GM19438 (cell line): ENCODE measurements at regions not wholly inside any gene's neighbourhood (a gene's known extent, or its start where the extent isn't known, plus 50 kb on each side); places are given as distances from the start of the nearest gene placed in this dataset.

Source experiments
- ATAC-seq: cut with Tn5 transposase; IDR thresholded peaks from one replicate; pipeline ENCODE4 v1.9.1; 2021; ENCODE audit warnings: low read depth; ENCODE audit not compliant: unreplicated experiment

GRCh38 chr9:89787595-89787994, 182.8 kb downstream of the GADD45G start:
- no peak for ATAC-seq

DNA sequence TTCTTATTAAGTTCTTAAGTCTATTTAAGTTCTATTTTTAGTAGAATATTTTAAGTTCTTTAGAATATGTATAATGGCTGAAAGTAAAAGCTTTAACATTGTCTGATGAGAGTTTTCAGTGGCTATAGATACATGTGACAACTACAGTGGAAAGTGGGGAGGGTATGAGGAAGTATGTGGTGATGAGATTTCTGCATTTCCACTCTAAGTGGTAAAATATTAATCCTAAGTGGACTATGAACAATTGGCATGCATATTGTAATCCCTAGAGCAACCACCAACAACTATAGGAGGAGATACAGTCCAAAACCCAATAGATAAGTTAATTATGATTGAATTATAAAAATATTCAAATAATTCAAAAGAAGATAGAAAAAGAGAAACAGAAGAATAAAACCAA, 183.6 kb downstream of the GADD45G start:
- ATAC-seq: no peak

DNA sequence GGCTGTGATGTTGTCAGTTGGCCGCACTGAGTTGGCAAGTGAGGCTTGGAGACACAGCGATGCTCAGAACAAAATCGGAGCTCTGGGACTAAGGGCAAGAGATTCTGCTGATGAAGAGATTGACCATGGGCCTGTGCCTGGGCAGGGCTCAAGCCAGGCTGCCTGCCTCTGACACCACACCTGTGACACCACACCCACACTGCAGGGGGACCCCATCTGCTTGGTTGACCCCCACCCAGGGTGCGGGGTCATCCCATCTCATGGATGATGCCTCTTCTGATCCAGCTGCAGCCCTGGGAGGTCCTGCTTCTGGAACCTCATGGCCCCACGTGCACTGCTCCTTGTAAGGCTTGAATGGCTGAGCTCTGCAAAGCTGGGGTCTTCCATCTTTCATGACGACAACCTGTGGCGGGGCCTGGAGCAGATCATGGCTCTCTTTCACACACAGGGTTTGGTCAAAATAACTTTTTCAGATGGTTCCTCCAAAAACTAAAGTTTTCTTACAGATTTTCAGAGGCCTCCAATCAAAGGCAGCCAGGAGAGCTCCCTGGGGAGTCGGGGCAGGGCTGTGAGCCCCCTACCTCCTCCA, 185.2 kb downstream of the GADD45G start:
- no peak for ATAC-seq

GRCh38 chr9:89790542-89791109, 185.8 kb downstream of the GADD45G start:
- ATAC-seq: no peak

DNA sequence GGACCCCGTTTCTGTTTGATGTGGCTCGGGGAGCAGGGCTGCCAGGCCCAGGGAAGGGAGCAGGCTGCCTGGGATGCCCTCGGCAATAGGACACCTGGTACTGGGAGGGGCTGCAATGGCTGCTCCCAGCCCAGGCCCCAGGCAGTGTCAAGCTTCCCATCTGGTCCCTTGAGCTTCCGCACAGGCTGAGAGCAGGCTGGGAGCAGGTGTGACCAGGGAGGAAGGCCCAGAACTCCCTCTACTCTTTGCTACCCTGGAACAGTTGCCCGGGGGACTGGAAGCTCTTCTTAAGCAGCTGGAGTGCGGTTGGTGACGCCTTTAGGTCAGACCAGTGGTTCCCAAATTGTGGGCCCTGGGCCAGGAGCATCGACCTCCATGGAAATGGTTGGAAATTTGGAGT, 186.9 kb downstream of the GADD45G start:
- ATAC-seq: no peak

- ATAC-seq: no peak
These were observed 187.6 kb downstream of the GADD45G start for GRCh38 chr9:89792189-89793123.

GRCh38 chr9:89793124-89793495, 188.3 kb downstream of the GADD45G start:
- ATAC-seq: no peak

DNA sequence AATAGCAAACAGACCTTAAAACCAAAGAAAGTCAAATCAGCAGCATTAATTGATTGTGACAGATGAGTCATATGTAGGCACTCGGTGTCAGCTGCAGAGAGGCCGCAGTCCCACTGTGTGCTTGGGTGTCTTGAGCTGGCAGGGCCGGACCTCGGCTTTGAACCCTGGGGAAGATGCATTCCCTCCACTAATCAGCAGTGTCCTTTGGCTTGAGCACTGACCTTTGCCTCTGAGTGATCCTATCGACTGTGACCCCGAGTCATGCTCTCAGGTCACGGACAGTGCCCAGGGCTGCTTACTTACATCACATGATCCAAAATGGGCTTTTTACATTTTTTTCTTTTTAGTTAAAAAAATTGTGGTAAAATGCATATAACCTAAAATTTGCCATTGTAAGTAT, 188.7 kb downstream of the GADD45G start:
- ATAC-seq: no peak

GRCh38 chr9:89794918-89795317, 190.1 kb downstream of the GADD45G start:
- ATAC-seq: no peak

DNA sequence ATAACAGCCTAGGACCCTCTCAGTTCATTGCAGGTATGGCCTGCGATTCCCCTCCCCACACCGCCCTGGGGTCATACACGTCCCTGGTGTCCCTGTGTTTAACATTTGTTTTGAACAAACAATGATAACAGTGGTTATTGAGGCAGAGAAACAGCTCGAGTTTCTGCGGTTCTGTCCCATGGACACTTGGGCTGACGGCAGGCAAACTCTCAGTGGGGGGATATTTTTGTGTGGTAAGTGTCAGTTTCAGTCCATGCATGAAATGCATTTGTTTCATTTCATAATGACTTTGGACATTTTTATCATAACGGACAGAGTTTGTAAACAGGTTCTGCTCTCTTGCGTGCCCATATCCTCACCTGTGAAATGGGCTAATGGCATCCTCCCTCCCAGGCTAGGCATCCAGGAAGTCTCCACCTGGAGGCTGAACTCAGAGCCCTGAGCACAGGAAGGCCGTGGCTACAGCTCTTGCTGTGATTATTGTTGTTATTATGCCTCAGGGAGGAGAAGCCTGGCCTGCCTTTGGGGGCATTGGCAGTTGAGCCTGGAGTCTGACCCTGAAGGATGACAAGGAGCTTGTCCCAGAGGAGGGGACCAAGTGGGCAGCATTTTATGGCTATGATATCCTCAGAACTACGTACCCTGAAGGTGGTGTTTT, 190.9 kb downstream of the GADD45G start:
- no peak for ATAC-seq

GRCh38 chr9:89796606-89797005, 191.8 kb downstream of the GADD45G start:
- ATAC-seq: no peak

- no peak for ATAC-seq
These were observed 192.4 kb downstream of the GADD45G start for GRCh38 chr9:89797255-89797654.

- no peak for ATAC-seq
These were observed 193.2 kb downstream of the GADD45G start for GRCh38 chr9:89797937-89798455.

GRCh38 chr9:89798547-89799120, 193.8 kb downstream of the GADD45G start:
- ATAC-seq: no peak

GRCh38 chr9:89799221-89799620, 194.4 kb downstream of the GADD45G start:
- ATAC-seq: no peak

- ATAC-seq: no peak
These were observed 195.0 kb downstream of the GADD45G start for GRCh38 chr9:89799766-89800165.

DNA sequence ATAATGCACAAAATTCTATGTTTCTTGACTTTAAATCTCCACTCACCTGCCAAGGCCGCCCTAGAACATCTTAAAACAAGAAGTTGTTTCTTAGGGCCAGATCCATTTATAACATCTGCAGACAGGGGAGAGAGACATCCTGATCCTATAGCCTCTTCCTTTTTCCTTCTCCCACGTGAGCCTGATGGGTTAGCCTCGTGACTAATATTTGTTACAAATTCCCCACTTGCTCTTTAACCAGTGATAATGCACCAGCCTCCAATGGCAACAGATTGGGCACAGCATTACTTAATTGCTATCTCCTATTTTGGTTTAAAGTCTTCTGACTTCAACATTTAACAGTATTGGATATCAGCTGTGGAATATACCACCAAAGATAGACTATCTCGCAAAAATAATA, 196.5 kb downstream of the GADD45G start:
- no peak for ATAC-seq

DNA sequence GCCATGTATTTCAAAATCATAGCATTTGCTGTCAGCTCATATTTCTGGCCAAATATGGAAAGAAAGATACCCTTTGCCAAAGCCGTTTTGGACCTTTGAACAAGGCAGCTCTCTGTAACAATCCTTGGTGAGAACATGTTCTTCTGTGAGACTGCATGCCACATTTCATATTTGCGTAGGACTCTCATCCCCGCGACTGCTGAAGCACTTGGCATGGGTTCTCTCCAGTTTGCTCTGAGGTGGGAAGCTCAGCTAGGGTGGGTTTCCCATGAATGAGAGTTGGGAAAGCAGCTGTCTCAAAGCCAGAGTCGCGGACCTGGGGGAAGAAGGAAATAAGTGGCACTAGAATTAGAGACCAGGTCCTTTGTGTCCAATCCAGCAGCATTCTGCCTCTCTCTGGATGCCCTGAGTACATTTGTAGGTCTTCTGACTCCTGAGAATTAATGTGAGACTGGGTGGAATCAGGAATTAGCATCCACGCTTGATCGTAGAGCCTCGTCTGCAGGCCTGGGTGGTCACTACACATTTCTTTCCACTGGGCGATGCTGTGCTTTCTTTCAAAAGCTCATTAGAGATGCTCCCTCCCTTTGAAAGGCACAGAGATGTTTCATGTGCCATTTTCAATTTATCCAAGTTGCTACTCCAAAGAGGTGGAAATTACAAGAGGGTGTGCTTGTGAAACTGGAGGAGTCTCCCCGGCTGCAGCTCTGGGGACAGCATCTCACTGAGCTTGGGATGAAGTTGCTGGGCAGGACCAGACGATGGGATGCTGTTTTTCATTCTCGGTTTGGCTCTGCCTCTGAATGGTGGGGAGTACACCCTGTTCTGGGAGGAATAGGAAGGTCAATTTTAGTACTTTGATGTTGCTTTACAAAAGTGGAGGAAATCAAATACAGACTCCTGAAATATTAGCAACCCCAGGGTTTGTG, 197.2 kb downstream of the GADD45G start:
- ATAC-seq: no peak

DNA sequence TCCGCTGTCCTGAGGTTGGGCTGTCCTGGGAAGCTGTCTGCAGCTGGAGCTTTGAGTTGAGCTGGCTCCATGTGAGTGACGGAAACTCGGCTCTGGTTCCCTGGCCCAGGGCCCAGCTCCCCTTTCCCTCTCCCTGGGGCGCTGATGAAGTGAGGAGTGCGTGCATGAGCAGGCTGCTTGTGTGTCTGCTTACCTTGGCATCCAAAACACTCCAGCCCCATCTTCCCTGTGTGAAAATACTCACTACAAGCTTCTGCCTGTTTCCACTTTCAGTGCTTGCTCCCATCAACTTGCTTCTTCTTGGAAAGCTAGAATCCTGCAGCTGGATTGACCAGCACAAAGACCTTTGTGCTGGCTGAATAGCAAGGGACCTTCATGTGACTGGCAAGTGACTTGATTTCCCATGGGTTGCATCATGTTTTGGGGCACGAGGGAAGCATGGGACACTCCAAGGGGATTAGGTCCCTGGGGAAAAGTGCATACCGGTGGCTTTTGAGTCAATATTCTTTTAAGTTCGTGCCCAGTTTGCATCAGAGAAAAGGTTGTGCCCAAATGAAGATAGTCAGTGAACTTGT, 198.1 kb downstream of the GADD45G start:
- no peak for ATAC-seq
